ENCODE measurements at regions not wholly inside any gene's neighbourhood (a gene's known extent, or its start where the extent isn't known, plus 50 kb on each side); places are given as distances from the start of the nearest gene placed in this dataset.
"Not testable (repeated sequence)": the region's sequence is repeated elsewhere in the genome, so short reads cannot be mapped to it uniquely, and the experiment has no call there.

DNA sequence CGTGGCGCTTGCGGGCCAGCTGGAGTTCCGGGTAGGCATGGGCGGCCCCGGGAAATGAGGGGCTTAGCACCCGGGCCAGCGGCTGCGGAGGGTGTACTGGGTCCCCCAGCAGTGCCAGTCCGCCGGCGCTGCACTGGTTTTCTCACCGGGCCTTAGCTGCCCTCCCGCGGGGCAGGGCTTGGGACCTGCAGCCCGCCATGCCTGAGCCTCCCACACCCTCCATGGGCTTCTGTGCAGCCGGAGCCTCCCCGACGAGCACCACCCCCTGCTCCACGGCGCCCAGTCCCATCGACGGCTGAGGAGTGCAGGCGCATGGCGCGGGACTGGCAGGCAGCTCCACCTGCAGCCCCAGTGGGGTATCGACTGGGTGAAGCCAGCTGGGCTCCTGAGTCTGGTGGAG lies 852.6 kb upstream of the MIR17HG start:
- H3K36me3 Mint-ChIP-seq (ENCODE audit: low read depth); H3K4me1 Mint-ChIP-seq; DNase-seq; H3K9me3 ChIP-seq (ENCODE audit: control insufficient read depth, low read length, poor library complexity, severe bottlenecking); H3K4me3 Mint-ChIP-seq; H3K27ac Mint-ChIP-seq; H3K27me3 Mint-ChIP-seq; ATAC-seq: not testable (repeated sequence)

DNA sequence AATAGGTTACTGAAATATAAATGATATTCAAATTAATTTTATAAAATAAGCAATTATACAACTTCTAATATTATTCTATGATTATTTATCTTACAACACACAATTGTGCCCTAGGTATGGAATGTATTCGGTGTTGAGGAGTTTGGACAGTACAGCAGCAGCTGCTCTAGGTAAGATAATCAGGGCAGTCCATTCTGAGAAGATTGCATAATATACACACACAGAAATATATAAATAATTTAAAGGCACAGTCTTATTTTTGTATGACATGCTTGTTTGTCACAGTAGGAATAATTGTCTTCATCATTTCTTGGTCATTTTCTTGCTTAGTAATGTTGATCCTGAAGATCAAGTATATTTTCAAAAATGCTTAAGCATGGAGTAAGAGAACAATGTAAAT lies 849.4 kb upstream of the MIR17HG start:
- H3K9me3 ChIP-seq (ENCODE audit: control insufficient read depth, low read length, poor library complexity, severe bottlenecking) = peaks cover 2% of the 10 kb centered on the region
- Mint-ChIP-seq H3K4me3 (no peak overlapping the region), H3K27ac (no peak overlapping the region), H3K4me1 (no peaks in the 10 kb centered on the region), H3K27me3 (no peaks in the 10 kb centered on the region), H3K36me3 (ENCODE audit: low read depth) (no peaks in the 10 kb centered on the region)
- ATAC-seq (no peak), DNase-seq (no peak)

GRCh38 chr13:90498816-90499215 lies 848.7 kb upstream of the MIR17HG start:
- Mint-ChIP-seq H3K27me3 (no peaks in the 10 kb centered on the region), H3K36me3 (ENCODE audit: low read depth) (no peaks in the 10 kb centered on the region), H3K4me3 (no peak overlapping the region), H3K4me1 (no peaks in the 10 kb centered on the region), H3K27ac (no peak overlapping the region)
- peaks cover 2% of the 10 kb centered on the region for H3K9me3 ChIP-seq (ENCODE audit: control insufficient read depth, low read length, poor library complexity, severe bottlenecking)
- DNase-seq = no peak
- no peak for ATAC-seq

GRCh38 chr13:90500569-90500968 lies 846.9 kb upstream of the MIR17HG start:
- Mint-ChIP-seq H3K4me1 (no peaks in the 10 kb centered on the region), H3K36me3 (ENCODE audit: low read depth) (no peaks in the 10 kb centered on the region), H3K27ac (no peak overlapping the region), H3K4me3 (no peak overlapping the region), H3K27me3 (no peaks in the 10 kb centered on the region)
- peaks cover 2% of the 10 kb centered on the region for H3K9me3 ChIP-seq (ENCODE audit: control insufficient read depth, low read length, poor library complexity, severe bottlenecking)
- DNase-seq (no peak), ATAC-seq (no peak)

DNA sequence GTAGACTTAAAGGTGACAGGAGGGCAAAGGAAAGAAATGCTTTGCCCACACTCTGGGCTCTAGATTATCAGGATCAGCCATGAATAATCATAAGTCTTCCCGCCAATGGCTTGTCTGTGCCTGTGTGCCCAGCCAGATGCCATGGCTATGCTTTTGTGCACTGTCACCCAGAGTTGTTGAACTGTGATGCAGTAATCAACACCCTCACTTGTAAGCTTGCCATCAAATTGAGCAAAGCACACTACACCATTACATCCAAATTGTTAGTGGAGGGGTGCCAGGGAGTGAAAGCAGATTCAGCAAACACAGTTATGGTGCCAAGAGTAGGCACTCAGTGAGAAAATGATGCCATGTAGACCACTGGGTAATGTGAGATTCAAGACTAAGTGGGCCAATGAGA lies 845.3 kb upstream of the MIR17HG start:
- H3K4me3 Mint-ChIP-seq = no peak overlapping the region
- H3K9me3 ChIP-seq (ENCODE audit: control insufficient read depth, low read length, poor library complexity, severe bottlenecking) = peaks cover 2% of the 10 kb centered on the region
- no peaks in the 10 kb centered on the region for H3K4me1 Mint-ChIP-seq
- no peaks in the 10 kb centered on the region for H3K36me3 Mint-ChIP-seq (ENCODE audit: low read depth)
- no peaks in the 10 kb centered on the region for H3K27me3 Mint-ChIP-seq
- DNase-seq = no peak
- ATAC-seq = no peak
- no peak overlapping the region for H3K27ac Mint-ChIP-seq

DNA sequence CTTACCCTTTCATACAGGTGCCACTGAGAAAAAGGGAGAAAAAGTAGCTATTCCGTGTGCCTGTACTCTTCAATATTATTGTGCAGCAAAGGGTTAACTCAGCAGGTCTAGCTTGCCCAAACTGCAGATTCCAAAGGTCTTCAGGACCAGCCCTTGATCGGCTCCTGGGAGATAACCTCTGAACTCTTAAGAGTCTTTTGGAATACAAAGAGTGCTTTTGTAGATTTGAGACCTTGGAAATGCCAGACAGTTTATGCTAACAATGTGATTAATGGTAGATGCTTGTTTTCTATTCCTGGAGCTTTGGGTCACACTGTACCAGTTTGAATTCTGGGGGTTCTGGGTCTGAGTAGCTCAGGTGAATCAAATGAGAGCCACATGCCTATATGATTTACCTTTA lies 844.7 kb upstream of the MIR17HG start:
- ATAC-seq (no peak), DNase-seq (no peak)
- H3K27me3 Mint-ChIP-seq = no peaks in the 10 kb centered on the region
- no peaks in the 10 kb centered on the region for H3K36me3 Mint-ChIP-seq (ENCODE audit: low read depth)
- H3K9me3 ChIP-seq (ENCODE audit: control insufficient read depth, low read length, poor library complexity, severe bottlenecking) = peaks cover 2% of the 10 kb centered on the region
- no peak overlapping the region for H3K4me3 Mint-ChIP-seq
- H3K27ac Mint-ChIP-seq = no peak overlapping the region
- H3K4me1 Mint-ChIP-seq = no peaks in the 10 kb centered on the region

GRCh38 chr13:90510319-90510718 lies 837.2 kb upstream of the MIR17HG start:
- H3K36me3 Mint-ChIP-seq (ENCODE audit: low read depth) = no peaks in the 10 kb centered on the region
- H3K4me3 Mint-ChIP-seq = no peak overlapping the region
- no peak overlapping the region for H3K27ac Mint-ChIP-seq
- ATAC-seq = no peak
- no peaks in the 10 kb centered on the region for H3K4me1 Mint-ChIP-seq
- H3K27me3 Mint-ChIP-seq = no peaks in the 10 kb centered on the region
- no peaks in the 10 kb centered on the region for H3K9me3 ChIP-seq (ENCODE audit: control insufficient read depth, low read length, poor library complexity, severe bottlenecking)
- no peak for DNase-seq

DNA sequence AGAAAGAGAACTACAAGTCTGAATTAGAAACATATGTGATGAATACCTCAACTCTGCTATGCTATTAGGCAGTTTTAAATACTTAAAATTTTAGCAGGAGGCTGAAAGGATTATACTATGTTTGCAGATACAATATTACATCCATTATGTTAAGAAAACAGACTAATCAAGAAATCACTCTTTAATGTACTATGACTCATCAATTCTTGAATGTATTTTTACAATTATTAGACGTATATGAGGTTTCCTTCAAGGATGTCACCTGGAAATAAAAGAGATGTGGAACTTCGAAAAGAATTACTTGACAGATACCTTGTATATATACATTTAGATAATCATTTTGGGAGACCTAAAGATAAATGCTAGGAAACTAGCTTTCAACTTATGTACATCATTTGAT lies 835.6 kb upstream of the MIR17HG start:
- H3K27ac Mint-ChIP-seq = no peak overlapping the region
- H3K9me3 ChIP-seq (ENCODE audit: control insufficient read depth, low read length, poor library complexity, severe bottlenecking) = no peaks in the 10 kb centered on the region
- DNase-seq (no peak), ATAC-seq (no peak)
- no peaks in the 10 kb centered on the region for H3K4me1 Mint-ChIP-seq
- no peak overlapping the region for H3K4me3 Mint-ChIP-seq
- H3K27me3 Mint-ChIP-seq = no peaks in the 10 kb centered on the region
- H3K36me3 Mint-ChIP-seq (ENCODE audit: low read depth) = no peaks in the 10 kb centered on the region

DNA sequence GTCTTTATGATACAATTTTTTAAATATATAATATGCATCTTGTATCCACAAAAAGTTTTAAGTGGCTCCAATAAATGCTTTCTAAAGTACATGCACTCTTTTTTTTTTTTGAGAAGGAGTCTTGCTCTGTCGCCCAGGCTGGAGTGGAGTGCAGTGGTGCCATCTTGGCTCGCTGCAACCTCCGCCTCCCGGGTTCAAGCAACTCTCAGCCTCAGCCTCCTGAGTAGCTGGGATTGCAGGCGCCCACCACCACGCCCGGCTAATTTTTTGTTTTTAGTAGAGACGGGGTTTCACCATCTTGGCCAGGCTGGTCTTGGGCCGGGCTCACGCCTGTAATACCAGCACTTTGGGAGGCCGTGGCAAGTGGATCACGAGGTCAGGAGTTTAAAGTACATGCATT lies 832.8 kb upstream of the MIR17HG start:
- H3K27ac Mint-ChIP-seq; H3K4me3 Mint-ChIP-seq; H3K9me3 ChIP-seq (ENCODE audit: control insufficient read depth, low read length, poor library complexity, severe bottlenecking); DNase-seq; ATAC-seq; H3K4me1 Mint-ChIP-seq; H3K36me3 Mint-ChIP-seq (ENCODE audit: low read depth); H3K27me3 Mint-ChIP-seq: not testable (repeated sequence)

GRCh38 chr13:90518417-90518816 lies 829.1 kb upstream of the MIR17HG start:
- no peak overlapping the region for H3K4me3 Mint-ChIP-seq
- peaks cover 2% of the 10 kb centered on the region for H3K9me3 ChIP-seq (ENCODE audit: control insufficient read depth, low read length, poor library complexity, severe bottlenecking)
- no peaks in the 10 kb centered on the region for H3K36me3 Mint-ChIP-seq (ENCODE audit: low read depth)
- no peak for DNase-seq
- H3K4me1 Mint-ChIP-seq = no peaks in the 10 kb centered on the region
- H3K27me3 Mint-ChIP-seq = no peaks in the 10 kb centered on the region
- no peak overlapping the region for H3K27ac Mint-ChIP-seq
- no peak for ATAC-seq

DNA sequence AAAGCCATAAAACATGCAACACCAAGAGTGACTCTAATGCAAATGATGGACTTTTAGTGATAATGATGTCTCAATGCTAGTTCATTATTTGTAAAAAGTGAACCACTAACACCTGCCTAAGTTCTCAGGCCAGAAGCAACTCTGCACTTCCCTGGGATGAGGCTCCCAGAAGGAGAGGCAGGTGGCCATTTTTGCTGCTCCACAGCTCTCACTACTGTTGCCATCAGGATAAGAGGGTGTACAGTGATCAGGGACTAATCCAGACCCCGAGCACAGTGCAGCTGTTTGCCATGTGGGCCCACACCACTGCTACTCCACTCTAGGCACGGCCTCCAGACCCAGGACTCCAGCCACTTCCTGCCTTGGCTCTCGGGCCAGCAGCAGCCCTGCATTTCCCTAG lies 828.3 kb upstream of the MIR17HG start:
- ATAC-seq (no peak), DNase-seq (no peak)
- no peaks in the 10 kb centered on the region for H3K4me1 Mint-ChIP-seq
- H3K4me3 Mint-ChIP-seq = no peak overlapping the region
- H3K27me3 Mint-ChIP-seq = no peaks in the 10 kb centered on the region
- H3K27ac Mint-ChIP-seq = no peak overlapping the region
- peaks cover 2% of the 10 kb centered on the region for H3K9me3 ChIP-seq (ENCODE audit: control insufficient read depth, low read length, poor library complexity, severe bottlenecking)
- no peaks in the 10 kb centered on the region for H3K36me3 Mint-ChIP-seq (ENCODE audit: low read depth)

GRCh38 chr13:90526711-90527110 lies 820.8 kb upstream of the MIR17HG start:
- ATAC-seq (no peak), DNase-seq (no peak)
- H3K36me3 Mint-ChIP-seq (ENCODE audit: low read depth) = no peaks in the 10 kb centered on the region
- H3K4me1 Mint-ChIP-seq = no peaks in the 10 kb centered on the region
- H3K27me3 Mint-ChIP-seq = no peaks in the 10 kb centered on the region
- H3K4me3 Mint-ChIP-seq = no peak overlapping the region
- H3K27ac Mint-ChIP-seq = no peak overlapping the region
- H3K9me3 ChIP-seq (ENCODE audit: control insufficient read depth, low read length, poor library complexity, severe bottlenecking) = no peaks in the 10 kb centered on the region

- Mint-ChIP-seq H3K4me3 (no peak overlapping the region), H3K4me1 (no peaks in the 10 kb centered on the region), H3K27me3 (no peaks in the 10 kb centered on the region), H3K36me3 (ENCODE audit: low read depth) (no peaks in the 10 kb centered on the region), H3K27ac (no peak overlapping the region)
- DNase-seq (no peak), ATAC-seq (no peak)
- H3K9me3 ChIP-seq (ENCODE audit: control insufficient read depth, low read length, poor library complexity, severe bottlenecking) = no peaks in the 10 kb centered on the region
Observed at GRCh38 chr13:90531744-90532143, 815.7 kb upstream of the MIR17HG start.

DNA sequence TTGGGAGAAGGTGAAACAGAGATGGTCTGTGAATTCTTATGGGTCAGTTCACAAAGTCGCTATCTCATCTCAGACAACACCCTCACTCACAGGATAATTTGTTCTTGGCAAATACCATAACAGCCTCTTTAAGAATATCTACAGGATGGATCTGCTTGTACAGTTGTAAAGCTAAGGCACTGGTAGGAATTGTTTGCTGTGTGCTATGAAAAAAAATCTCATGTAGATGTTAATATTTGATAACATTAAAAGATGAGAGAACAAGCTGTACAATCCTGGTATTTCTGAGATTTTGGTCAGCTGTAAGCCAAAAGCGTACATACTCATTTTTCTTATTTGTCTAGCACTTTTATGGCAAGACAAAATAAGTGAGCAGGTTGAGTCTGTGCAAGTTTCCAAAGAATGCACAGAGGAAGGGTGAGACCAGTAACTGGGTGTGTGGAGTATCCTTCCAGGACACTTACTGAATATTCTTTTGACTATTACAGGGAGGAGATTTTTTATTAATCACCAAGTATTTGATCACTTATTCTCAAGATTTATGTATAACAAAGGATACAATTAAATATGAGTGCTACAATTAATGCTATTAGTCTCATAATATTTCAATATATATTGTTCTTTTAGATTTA lies 814.5 kb upstream of the MIR17HG start:
- DNase-seq = no peak
- Mint-ChIP-seq H3K27ac (no peak overlapping the region), H3K36me3 (ENCODE audit: low read depth) (no peaks in the 10 kb centered on the region), H3K27me3 (no peaks in the 10 kb centered on the region), H3K4me3 (no peak overlapping the region), H3K4me1 (no peaks in the 10 kb centered on the region)
- no peak for ATAC-seq
- no peaks in the 10 kb centered on the region for H3K9me3 ChIP-seq (ENCODE audit: control insufficient read depth, low read length, poor library complexity, severe bottlenecking)

Measured in T-helper 17 cell (primary cell).